ENCODE measurements at regions not wholly inside any gene's neighbourhood (a gene's known extent, or its start where the extent isn't known, plus 50 kb on each side); places are given as distances from the start of the nearest gene placed in this dataset.

DNA sequence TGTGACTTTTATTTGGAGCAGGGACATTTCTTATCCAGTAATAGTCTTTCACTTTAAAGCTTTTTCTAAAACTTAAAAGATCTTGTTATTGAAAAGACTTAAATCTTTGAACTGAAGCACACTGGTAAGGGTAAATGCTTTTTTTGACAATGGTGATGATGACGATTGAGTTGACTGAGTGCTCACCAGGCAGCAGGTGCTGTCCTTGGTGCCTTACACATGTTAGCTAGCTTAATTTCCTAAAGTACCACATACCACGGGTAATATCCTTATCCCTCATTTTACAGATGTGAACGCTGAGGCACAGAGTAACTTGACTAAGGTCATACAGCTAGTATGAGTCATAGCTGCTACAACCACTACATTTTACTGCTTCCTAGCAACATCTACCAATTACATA is 200.0 kb downstream of the XPNPEP1 start:
- TF ChIP-seq, protein P1, sequence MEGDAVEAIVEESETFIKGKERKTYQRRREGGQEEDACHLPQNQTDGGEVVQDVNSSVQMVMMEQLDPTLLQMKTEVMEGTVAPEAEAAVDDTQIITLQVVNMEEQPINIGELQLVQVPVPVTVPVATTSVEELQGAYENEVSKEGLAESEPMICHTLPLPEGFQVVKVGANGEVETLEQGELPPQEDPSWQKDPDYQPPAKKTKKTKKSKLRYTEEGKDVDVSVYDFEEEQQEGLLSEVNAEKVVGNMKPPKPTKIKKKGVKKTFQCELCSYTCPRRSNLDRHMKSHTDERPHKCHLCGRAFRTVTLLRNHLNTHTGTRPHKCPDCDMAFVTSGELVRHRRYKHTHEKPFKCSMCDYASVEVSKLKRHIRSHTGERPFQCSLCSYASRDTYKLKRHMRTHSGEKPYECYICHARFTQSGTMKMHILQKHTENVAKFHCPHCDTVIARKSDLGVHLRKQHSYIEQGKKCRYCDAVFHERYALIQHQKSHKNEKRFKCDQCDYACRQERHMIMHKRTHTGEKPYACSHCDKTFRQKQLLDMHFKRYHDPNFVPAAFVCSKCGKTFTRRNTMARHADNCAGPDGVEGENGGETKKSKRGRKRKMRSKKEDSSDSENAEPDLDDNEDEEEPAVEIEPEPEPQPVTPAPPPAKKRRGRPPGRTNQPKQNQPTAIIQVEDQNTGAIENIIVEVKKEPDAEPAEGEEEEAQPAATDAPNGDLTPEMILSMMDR (IDR thresholded peaks at IDR 0.05; ENCODE audit: low read depth, low read length, missing input control) = no peak
- no peak for TF ChIP-seq TAF1 (conservative IDR thresholded peaks at IDR 0.05)

Data from liver (tissue), 3 donors.